ENCODE measurements at regions not wholly inside any gene's neighbourhood (a gene's known extent, or its start where the extent isn't known, plus 50 kb on each side); places are given as distances from the start of the nearest gene placed in this dataset.

DNA sequence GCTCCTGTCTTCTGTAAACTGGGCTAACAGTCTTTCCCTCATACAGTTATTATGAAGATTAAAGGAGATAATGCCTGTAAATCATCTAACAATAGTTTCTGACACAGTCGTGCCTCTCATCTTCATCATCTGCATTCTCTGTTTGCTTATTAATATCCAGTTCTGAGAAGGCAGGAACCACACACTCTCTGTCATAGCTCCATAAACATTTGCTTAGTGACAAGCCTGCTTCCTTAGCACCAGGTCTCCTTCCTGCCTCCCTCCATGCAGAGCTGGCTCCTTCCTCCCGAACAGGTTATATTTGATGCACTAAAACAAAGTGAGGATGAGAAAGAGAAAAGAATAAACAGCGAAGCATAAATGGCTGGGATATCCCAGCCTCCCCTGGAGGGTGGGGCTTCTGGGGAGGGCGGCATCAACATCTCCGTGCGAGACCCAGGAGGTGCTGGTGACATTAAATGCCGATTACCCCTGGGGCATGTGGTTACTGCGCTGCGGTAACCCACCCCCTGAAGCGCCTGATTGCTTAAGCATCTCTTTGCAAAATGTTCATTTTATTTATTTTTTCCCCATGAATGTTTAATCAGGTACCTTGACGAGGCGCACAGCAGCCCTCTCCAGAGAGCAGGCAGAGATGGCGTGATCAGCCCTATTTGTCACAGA is 404.9 kb downstream of the NXPE2 start (continued):
- TF ChIP-seq CREM (IDR thresholded peaks at IDR 0.05; ENCODE audit: low read depth) (no peak), POLR2A (IDR thresholded peaks at IDR 0.05; ENCODE audit: low read depth, low read length) (no peak), IKZF1 (conservative IDR thresholded peaks at IDR 0.05) (no peak), ZNF384 (IDR thresholded peaks at IDR 0.05; ENCODE audit: borderline replicate concordance, low read depth, low read length) (no peak), TARDBP (IDR thresholded peaks at IDR 0.05; ENCODE audit: borderline replicate concordance) (no peak), STAT3 (IDR thresholded peaks at IDR 0.05; ENCODE audit: low read depth, low read length) (no peak), GABPA (IDR thresholded peaks at IDR 0.05; ENCODE audit: low read depth) (no peak)
- TF ChIP-seq, protein P1, sequence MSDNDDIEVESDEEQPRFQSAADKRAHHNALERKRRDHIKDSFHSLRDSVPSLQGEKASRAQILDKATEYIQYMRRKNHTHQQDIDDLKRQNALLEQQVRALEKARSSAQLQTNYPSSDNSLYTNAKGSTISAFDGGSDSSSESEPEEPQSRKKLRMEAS (IDR thresholded peaks at IDR 0.05; ENCODE audit: low read depth, low read length) = no peak
- TF ChIP-seq, protein P2, sequence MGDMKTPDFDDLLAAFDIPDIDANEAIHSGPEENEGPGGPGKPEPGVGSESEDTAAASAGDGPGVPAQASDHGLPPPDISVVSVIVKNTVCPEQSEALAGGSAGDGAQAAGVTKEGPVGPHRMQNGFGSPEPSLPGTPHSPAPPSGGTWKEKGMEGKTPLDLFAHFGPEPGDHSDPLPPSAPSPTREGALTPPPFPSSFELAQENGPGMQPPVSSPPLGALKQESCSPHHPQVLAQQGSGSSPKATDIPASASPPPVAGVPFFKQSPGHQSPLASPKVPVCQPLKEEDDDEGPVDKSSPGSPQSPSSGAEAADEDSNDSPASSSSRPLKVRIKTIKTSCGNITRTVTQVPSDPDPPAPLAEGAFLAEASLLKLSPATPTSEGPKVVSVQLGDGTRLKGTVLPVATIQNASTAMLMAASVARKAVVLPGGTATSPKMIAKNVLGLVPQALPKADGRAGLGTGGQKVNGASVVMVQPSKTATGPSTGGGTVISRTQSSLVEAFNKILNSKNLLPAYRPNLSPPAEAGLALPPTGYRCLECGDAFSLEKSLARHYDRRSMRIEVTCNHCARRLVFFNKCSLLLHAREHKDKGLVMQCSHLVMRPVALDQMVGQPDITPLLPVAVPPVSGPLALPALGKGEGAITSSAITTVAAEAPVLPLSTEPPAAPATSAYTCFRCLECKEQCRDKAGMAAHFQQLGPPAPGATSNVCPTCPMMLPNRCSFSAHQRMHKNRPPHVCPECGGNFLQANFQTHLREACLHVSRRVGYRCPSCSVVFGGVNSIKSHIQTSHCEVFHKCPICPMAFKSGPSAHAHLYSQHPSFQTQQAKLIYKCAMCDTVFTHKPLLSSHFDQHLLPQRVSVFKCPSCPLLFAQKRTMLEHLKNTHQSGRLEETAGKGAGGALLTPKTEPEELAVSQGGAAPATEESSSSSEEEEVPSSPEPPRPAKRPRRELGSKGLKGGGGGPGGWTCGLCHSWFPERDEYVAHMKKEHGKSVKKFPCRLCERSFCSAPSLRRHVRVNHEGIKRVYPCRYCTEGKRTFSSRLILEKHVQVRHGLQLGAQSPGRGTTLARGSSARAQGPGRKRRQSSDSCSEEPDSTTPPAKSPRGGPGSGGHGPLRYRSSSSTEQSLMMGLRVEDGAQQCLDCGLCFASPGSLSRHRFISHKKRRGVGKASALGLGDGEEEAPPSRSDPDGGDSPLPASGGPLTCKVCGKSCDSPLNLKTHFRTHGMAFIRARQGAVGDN (IDR thresholded peaks at IDR 0.05) = no peak

DNA sequence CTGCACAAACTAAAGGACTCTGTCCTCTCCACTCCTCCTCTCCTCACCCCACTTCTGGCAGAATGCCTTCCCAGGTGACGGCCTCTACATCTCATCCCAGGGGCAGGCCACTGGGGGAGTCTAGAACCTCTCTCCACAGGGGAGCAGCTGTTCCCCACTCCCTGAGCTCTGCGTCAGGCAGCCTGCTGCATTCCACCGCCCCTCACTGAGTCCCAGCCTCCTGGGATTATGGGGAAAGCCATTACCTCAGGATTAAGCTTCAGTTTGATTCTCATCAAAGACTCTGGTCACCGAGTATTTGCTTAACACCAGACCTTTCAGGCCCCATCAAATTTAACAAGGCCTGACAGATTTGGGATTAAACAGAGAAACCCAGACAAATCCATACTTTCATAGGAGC is 405.9 kb downstream of the NXPE2 start:
- intact Hi-C loops (cut with micrococcal nuclease; ENCODE audit: unreplicated experiment) = no loop called here
- no peaks in the 10 kb centered on the region for H3K36me3 ChIP-seq (ENCODE audit: control insufficient read depth in 2 of 2, insufficient read depth in 2 of 2, low read length in 1 of 2)
- no peaks in the 10 kb centered on the region; a peak in 1 of 4 replicates for H3K27me3 ChIP-seq (replicated peaks in 1 of 2; ENCODE audit: control insufficient read depth in 2 of 2, insufficient read depth in 2 of 2, low read length in 1 of 2)
- H3K9ac ChIP-seq (ENCODE audit: control insufficient read depth, insufficient read depth, low read length) = no peak overlapping the region
- TF ChIP-seq BMI1 (IDR thresholded peaks at IDR 0.05; ENCODE audit: borderline replicate concordance) (no peak), SMAD1 (IDR thresholded peaks at IDR 0.05; ENCODE audit: low read depth, partially characterized antibody) (no peak), YBX1 (IDR thresholded peaks at IDR 0.05) (no peak), SREBF2 (IDR thresholded peaks at IDR 0.05; ENCODE audit: low read length) (no peak), ZZZ3 (IDR thresholded peaks at IDR 0.05; ENCODE audit: control insufficient read depth, insufficient read length, low read depth) (no peak), CREB1 (IDR thresholded peaks at IDR 0.05; ENCODE audit: low read depth) (no peak)
- no peaks in the 10 kb centered on the region for H3K9me3 ChIP-seq (replicated peaks; ENCODE audit: control insufficient read depth, insufficient read depth, low read length)
- ChIA-PET RAD21 (ENCODE audit: unreplicated experiment) (interaction anchor here (0.6 kb wide), 1 partner anchor 43 kb away, joined by 4 read pairs; no protein-coding TSS in a partner anchor), CTCF (no interaction called here), POLR2A (no interaction called here), SMC1A (ENCODE audit: uncharacterized antibody, unreplicated experiment) (no interaction called here)
- BruUV-seq (replicated peaks) = no TSS peak
- DNase-seq (ENCODE audit: low read depth, low spot score) (no peak), ATAC-seq (no peak), FAIRE-seq (no peak)
- 23% methylated on average over 4 of the region's 4 CpGs for WGBS (ENCODE audit: insufficient coverage, insufficient replicate concordance, low lambda C conversion rate, missing lambda C conversion rate)
- H3K4me2 ChIP-seq (ENCODE audit: control insufficient read depth, insufficient read depth) = no peak overlapping the region
- no peak overlapping the region for H2AFZ ChIP-seq (ENCODE audit: control insufficient read depth, low read depth, low read length)
- in situ Hi-C loops (cut with MboI) = no loop called here
- H3K4me1 ChIP-seq (ENCODE audit: control insufficient read depth, insufficient read depth, low read length) = no peaks in the 10 kb centered on the region
- H3K4me3 ChIP-seq = no peak overlapping the region
- H3K79me2 ChIP-seq (ENCODE audit: control insufficient read depth, insufficient read depth, low read length) = no peaks in the 10 kb centered on the region
- H4K20me1 ChIP-seq (ENCODE audit: control insufficient read depth, insufficient read depth) = no peaks in the 10 kb centered on the region
- H3K27ac ChIP-seq (ENCODE audit: control insufficient read depth, insufficient read depth) = no peak overlapping the region

All from GM12878 (cell line).